ENCODE measurements at regions not wholly inside any gene's neighbourhood (a gene's known extent, or its start where the extent isn't known, plus 50 kb on each side); places are given as distances from the start of the nearest gene placed in this dataset.
A peak's percentile ranks its signal among the peaks of the same experiment; 100 is the strongest.

- no peak overlapping the region for H3K4me3 ChIP-seq (ENCODE audit: control insufficient read depth, low read depth, low read length)
- no peak for TF ChIP-seq CTCF (IDR thresholded peaks at IDR 0.05; ENCODE audit: control insufficient read depth, insufficient read depth, low read depth, low read length, missing control alignments)
- DNase-seq (ENCODE audit: low read depth) = no peak
Observed at GRCh38 chr5:175388531-175388930, 55.5 kb downstream of the DRD1 start.

GRCh38 chr5:175387144-175387543, 56.8 kb downstream of the DRD1 start:
- TF ChIP-seq CTCF (IDR thresholded peaks at IDR 0.05; ENCODE audit: control insufficient read depth, insufficient read depth, low read depth, low read length, missing control alignments) = no peak
- no peak for DNase-seq (ENCODE audit: low read depth)
- H3K4me3 ChIP-seq (ENCODE audit: control insufficient read depth, low read depth, low read length) = no peak overlapping the region

- TF ChIP-seq CTCF (IDR thresholded peaks at IDR 0.05; ENCODE audit: control insufficient read depth, insufficient read depth, low read depth, low read length, missing control alignments) = no peak
- no peak overlapping the region for H3K4me3 ChIP-seq (ENCODE audit: control insufficient read depth, low read depth, low read length)
- no peak for DNase-seq (ENCODE audit: low read depth)
Observed at GRCh38 chr5:175386526-175386925, 57.5 kb downstream of the DRD1 start.

- DNase-seq (ENCODE audit: low read depth) = peak; percentile 35
- TF ChIP-seq CTCF (IDR thresholded peaks at IDR 0.05; ENCODE audit: control insufficient read depth, insufficient read depth, low read depth, low read length, missing control alignments) = no peak
Observed at GRCh38 chr5:175385691-175386362, 58.2 kb downstream of the DRD1 start.

GRCh38 chr5:175384724-175385552, 59.0 kb downstream of the DRD1 start:
- no peak overlapping the region for H3K4me3 ChIP-seq (ENCODE audit: control insufficient read depth, low read depth, low read length)
- no peak for TF ChIP-seq CTCF (IDR thresholded peaks at IDR 0.05; ENCODE audit: control insufficient read depth, insufficient read depth, low read depth, low read length, missing control alignments)
- DNase-seq (ENCODE audit: low read depth) = no peak

More at GRCh38 chr5:175385691-175386362, 58.2 kb downstream of the DRD1 start:
- H3K4me3 ChIP-seq (ENCODE audit: control insufficient read depth, low read depth, low read length) = no peak overlapping the region

- no peak overlapping the region for H3K4me3 ChIP-seq (ENCODE audit: control insufficient read depth, low read depth, low read length)
- no peak for DNase-seq (ENCODE audit: low read depth)
- TF ChIP-seq CTCF (IDR thresholded peaks at IDR 0.05; ENCODE audit: control insufficient read depth, insufficient read depth, low read depth, low read length, missing control alignments) = no peak
Observed at GRCh38 chr5:175383350-175383749, 60.6 kb downstream of the DRD1 start.

Measured in AG09309 (cell line).